ENCODE measurements at regions not wholly inside any gene's neighbourhood (a gene's known extent, or its start where the extent isn't known, plus 50 kb on each side); places are given as distances from the start of the nearest gene placed in this dataset.

DNA sequence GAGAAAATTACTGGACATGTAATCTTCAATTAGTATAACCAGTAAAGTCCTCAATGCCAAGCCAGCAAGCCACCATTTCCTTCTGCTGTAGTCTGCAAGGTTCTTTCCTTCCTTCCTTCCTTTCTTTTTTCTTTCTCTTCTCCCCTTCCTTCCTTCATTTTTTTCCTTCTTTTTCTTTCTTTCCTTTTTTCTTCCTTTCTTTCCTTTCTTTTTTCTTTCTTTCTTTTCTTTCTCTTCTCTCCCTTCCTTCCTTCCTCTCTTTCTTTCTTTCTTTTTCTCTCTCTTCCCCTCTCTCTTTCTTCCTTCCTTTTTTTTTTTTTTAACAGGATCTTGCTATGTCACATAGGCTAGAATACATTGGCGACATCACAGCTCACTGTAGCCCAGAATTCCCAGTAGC, 369.8 kb downstream of the SEMA3D start:
- TF ChIP-seq, protein P1, sequence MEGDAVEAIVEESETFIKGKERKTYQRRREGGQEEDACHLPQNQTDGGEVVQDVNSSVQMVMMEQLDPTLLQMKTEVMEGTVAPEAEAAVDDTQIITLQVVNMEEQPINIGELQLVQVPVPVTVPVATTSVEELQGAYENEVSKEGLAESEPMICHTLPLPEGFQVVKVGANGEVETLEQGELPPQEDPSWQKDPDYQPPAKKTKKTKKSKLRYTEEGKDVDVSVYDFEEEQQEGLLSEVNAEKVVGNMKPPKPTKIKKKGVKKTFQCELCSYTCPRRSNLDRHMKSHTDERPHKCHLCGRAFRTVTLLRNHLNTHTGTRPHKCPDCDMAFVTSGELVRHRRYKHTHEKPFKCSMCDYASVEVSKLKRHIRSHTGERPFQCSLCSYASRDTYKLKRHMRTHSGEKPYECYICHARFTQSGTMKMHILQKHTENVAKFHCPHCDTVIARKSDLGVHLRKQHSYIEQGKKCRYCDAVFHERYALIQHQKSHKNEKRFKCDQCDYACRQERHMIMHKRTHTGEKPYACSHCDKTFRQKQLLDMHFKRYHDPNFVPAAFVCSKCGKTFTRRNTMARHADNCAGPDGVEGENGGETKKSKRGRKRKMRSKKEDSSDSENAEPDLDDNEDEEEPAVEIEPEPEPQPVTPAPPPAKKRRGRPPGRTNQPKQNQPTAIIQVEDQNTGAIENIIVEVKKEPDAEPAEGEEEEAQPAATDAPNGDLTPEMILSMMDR (conservative IDR thresholded peaks at IDR 0.05) = no peak
- H3K27ac Mint-ChIP-seq (ENCODE audit: unreplicated experiment) = no peak overlapping the region
- H3K27me3 Mint-ChIP-seq (ENCODE audit: low read depth) = no peaks in the 10 kb centered on the region
- no peak for DNase-seq (ENCODE audit: low read depth, low spot score)
- no peaks in the 10 kb centered on the region for H3K4me1 Mint-ChIP-seq
- no peaks in the 10 kb centered on the region for H3K36me3 Mint-ChIP-seq (ENCODE audit: low read depth)
- no peak overlapping the region for H3K4me3 Mint-ChIP-seq
- H3K9me3 Mint-ChIP-seq = no peaks in the 10 kb centered on the region

DNA sequence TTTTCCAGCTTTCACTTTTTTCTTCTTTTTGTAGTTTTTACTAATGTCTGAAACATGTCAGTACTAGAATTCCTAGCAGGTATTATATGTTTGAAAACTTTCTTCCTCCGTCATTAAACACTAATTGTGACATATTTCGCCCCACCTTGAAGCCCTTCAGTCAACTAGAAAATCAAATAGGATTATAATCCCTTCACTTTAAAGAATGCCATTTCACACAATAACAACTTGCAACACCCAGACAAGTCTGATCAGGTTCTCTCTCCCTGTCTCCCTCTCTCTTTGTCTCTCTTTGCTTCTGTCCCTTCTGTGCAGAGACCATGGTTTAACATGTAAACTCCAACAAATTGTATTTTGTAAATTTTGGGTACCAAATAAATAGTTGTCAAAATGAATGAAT, 373.5 kb downstream of the SEMA3D start:
- TF ChIP-seq, protein P1 (conservative IDR thresholded peaks at IDR 0.05) = no peak
- H3K27ac Mint-ChIP-seq (ENCODE audit: unreplicated experiment) = no peak overlapping the region
- H3K4me3 Mint-ChIP-seq = no peak overlapping the region
- H3K9me3 Mint-ChIP-seq = no peaks in the 10 kb centered on the region
- DNase-seq (ENCODE audit: low read depth, low spot score) = no peak
- H3K36me3 Mint-ChIP-seq (ENCODE audit: low read depth) = no peaks in the 10 kb centered on the region
- no peaks in the 10 kb centered on the region for H3K4me1 Mint-ChIP-seq
- H3K27me3 Mint-ChIP-seq (ENCODE audit: low read depth) = no peaks in the 10 kb centered on the region

DNA sequence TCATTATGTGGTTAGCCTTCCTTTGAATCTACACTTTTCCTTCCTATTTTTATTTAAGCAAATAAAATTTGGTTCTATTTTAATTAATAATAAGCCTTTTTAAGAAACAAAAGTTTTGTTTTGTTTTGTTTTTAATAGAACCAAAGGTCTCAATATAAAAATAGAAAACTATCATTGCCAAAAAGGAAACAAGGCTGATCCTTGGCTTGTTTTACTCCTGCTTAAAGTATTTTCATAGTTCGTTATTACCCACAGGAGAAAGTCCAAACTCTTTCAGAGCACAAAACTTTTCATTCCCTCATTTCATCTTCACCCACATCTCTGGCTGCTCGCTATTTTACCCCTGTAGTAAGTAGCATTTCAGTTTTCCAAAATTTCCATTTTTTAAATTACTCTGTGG, 374.8 kb downstream of the SEMA3D start:
- no peaks in the 10 kb centered on the region for H3K36me3 Mint-ChIP-seq (ENCODE audit: low read depth)
- H3K9me3 Mint-ChIP-seq = no peaks in the 10 kb centered on the region
- TF ChIP-seq, protein P1 (conservative IDR thresholded peaks at IDR 0.05) = no peak

DNA sequence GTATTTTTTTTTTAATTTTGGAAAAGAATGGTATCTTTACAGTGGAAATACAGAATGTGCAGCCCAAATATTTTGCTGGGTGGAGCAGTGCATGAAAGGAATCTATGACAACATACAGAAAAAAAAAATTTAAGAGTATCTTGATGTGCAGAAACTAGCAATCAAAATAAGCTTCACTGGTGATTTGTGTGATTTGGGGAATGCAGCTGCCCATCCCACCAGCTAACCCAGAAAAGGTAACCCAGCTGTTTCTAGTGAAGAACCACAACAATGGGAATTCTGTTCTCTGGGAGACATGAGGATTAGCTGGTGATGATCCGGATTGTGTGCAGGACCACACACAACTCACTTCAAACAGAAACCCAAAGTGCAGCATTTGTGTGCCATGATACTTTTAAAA, 375.5 kb downstream of the SEMA3D start:
- Mint-ChIP-seq H3K36me3 (ENCODE audit: low read depth) (no peaks in the 10 kb centered on the region), H3K27me3 (ENCODE audit: low read depth) (no peaks in the 10 kb centered on the region), H3K4me1 (no peaks in the 10 kb centered on the region), H3K4me3 (no peak overlapping the region), H3K27ac (ENCODE audit: unreplicated experiment) (no peak overlapping the region), H3K9me3 (no peaks in the 10 kb centered on the region)
- TF ChIP-seq, protein P1 (conservative IDR thresholded peaks at IDR 0.05) = no peak
- DNase-seq (ENCODE audit: low read depth, low spot score) = no peak

More for the DNA sequence above, 374.8 kb downstream of the SEMA3D start:
- H3K4me1 Mint-ChIP-seq = no peaks in the 10 kb centered on the region
- DNase-seq (ENCODE audit: low read depth, low spot score) = no peak
- H3K27ac Mint-ChIP-seq (ENCODE audit: unreplicated experiment) = no peak overlapping the region
- H3K4me3 Mint-ChIP-seq = no peak overlapping the region
- no peaks in the 10 kb centered on the region for H3K27me3 Mint-ChIP-seq (ENCODE audit: low read depth)

DNA sequence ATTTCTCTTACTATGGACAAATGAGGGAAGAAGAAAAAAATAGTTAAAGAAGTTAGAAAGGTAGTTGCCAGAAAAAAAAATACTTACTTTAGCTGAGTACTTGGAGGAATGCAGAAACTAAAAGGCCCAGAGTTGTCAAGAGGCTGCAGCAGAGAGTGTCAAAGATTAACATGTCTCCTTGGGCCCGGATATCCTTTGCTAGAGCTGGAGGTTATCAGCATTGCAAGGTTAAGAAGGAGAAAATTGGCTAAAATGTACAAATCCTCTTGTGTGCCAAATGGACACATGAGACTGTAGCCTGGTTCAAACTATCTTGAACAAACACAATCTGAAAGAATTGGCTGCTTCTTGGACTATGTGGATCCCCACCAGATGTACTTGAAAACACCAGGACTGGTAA, 377.0 kb downstream of the SEMA3D start:
- Mint-ChIP-seq H3K9me3 (no peaks in the 10 kb centered on the region), H3K27ac (ENCODE audit: unreplicated experiment) (no peak overlapping the region), H3K27me3 (ENCODE audit: low read depth) (no peaks in the 10 kb centered on the region), H3K36me3 (ENCODE audit: low read depth) (no peaks in the 10 kb centered on the region), H3K4me1 (no peaks in the 10 kb centered on the region), H3K4me3 (no peak overlapping the region)
- TF ChIP-seq, protein P1 (conservative IDR thresholded peaks at IDR 0.05) = no peak
- no peak for DNase-seq (ENCODE audit: low read depth, low spot score)

DNA sequence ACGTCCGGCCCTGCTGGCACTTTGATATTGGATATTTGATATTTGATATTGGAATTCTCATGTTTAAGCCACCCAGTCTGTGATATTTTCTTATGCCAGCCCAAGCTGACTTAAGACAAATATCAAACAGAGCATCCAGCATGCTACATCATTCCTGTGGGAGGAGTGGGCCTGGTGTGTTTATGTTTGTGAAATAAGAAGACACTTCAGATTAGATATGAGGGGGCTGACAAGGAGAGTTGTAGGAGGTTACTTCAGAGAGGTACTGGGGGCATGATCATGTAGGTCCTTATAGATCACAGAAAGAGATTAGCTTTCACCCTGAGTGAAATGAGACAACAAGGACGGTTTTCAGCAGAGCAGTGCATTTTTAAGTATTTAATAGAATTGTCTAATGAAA, 382.9 kb downstream of the SEMA3D start:
- Mint-ChIP-seq H3K4me1 (no peaks in the 10 kb centered on the region), H3K27me3 (ENCODE audit: low read depth) (no peaks in the 10 kb centered on the region), H3K27ac (ENCODE audit: unreplicated experiment) (peak overlapping the region; percentile 54), H3K36me3 (ENCODE audit: low read depth) (no peaks in the 10 kb centered on the region), H3K9me3 (peaks cover 3% of the 10 kb centered on the region), H3K4me3 (no peak overlapping the region)
- no peak for DNase-seq (ENCODE audit: low read depth, low spot score)
- TF ChIP-seq, protein P1 (conservative IDR thresholded peaks at IDR 0.05) = no peak
